ENCODE measurements at regions not wholly inside any gene's neighbourhood (a gene's known extent, or its start where the extent isn't known, plus 50 kb on each side); places are given as distances from the start of the nearest gene placed in this dataset.

DNA sequence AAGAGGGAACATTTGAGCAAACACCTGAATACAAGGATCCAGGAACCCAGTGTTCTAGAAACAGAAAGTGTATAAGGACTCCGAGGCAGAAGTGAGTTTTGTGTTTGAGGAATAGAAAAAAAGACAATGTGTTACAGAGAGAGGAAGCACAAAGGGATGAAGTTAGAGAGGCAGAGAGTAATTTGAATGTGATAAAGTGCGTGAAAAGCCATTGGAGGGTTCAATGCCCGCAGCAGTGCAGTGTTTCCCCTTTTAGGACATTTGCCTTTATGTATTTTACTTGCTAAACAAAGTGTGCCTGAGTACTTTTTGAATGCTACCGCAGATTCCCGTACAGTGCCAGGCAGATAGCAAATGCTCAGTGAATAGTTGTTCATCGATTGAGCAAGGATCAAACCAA is 508.5 kb downstream of the RAB38 start:
- ChIA-PET POLR2A (no interaction called here), CTCF (no interaction called here)
- no peak for DNase-seq (ENCODE audit: low read depth, low spot score)
- no peak overlapping the region for H3K4me3 ChIP-seq (ENCODE audit: low read depth, low read length)
- TF ChIP-seq CTCF (IDR thresholded peaks at IDR 0.05; ENCODE audit: insufficient read depth, low read length, missing control alignments), result no peak

DNA sequence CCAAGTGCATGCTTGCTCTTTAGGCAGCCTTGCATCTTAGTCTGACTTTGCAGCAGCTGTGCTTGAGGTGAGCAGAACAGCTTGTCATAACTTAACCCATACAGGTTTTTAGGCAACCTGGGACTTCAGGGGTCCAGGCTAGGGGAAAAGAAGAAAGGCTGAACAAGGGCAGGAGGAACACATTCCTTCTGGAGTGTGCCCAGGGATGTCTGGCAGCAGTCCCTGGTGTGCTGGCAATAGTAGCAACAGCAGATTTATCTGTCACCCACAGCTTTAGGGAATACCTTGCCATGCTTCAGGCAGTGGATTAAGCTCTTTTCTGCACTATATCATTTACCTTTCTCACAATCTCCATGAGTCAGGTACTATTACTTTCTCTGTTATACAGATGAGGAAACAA is 513.0 kb downstream of the RAB38 start:
- no peak for TF ChIP-seq CTCF (IDR thresholded peaks at IDR 0.05; ENCODE audit: insufficient read depth, low read length, missing control alignments)
- no peak for DNase-seq (ENCODE audit: low read depth, low spot score)
- H3K4me3 ChIP-seq (ENCODE audit: low read depth, low read length), result no peak overlapping the region
- ChIA-PET POLR2A (no interaction called here), CTCF (no interaction called here)

DNA sequence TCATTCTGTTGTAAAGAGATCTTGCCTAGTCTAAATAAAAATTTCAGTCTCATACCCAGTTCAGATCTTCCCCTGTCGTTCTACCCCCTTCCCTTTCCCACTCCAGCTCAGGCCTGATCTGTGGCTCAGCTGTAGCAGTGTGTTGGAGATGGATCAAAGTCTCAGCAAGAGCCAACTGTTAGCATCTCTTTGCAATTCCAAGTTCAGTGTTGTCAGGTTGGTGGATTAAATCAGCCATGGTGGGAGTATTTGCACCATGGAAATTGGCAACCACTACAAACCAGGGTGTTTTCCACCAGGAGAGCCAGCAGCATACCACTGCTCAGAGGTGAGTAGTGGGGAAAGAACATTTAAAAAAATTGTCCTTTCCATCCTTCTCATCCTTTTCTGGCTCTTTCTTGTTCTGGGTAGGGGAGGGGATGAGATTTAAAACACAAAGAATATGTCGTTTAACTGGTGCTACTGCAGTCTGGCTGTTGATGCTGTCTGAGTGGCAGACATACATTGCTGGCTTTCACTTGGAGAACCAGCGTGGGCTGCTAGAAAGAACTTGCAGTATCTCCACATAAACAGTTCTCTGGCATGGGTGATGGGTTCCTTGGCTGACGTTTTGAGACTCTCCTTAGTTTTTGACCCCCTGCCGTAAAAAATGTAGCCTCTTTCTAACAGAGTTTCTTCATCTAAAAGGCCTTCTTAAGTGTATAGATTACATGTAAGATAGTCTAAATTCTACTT is 514.1 kb downstream of the RAB38 start:
- no peak overlapping the region for H3K4me3 ChIP-seq (ENCODE audit: low read depth, low read length)
- ChIA-PET CTCF (no interaction called here), POLR2A (no interaction called here)
- TF ChIP-seq CTCF (IDR thresholded peaks at IDR 0.05; ENCODE audit: insufficient read depth, low read length, missing control alignments), result no peak
- DNase-seq (ENCODE audit: low read depth, low spot score), result no peak

DNA sequence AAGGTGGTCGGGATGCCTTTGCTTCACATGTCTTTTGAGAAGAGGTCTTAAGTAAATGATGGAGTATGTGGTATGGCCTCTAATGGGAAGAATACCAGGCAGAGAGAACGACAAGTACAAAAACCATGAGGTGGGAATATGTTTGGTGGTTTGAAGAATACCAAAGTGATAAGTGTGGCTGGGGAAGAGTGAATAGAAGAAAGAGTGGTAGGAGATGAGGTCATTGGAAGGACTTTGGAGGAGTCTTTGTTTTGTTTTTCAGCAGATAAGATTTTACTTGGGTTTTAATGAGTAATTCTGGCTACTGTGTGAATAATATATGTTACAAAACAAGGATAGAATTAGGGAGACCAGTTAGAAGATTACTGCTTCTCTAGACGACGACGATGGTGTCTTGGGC is 515.4 kb downstream of the RAB38 start:
- no peak overlapping the region for H3K4me3 ChIP-seq (ENCODE audit: low read depth, low read length)
- no peak for TF ChIP-seq CTCF (IDR thresholded peaks at IDR 0.05; ENCODE audit: insufficient read depth, low read length, missing control alignments)
- CTCF ChIA-PET, result no interaction called here
- POLR2A ChIA-PET, result no interaction called here
- no peak for DNase-seq (ENCODE audit: low read depth, low spot score)

DNA sequence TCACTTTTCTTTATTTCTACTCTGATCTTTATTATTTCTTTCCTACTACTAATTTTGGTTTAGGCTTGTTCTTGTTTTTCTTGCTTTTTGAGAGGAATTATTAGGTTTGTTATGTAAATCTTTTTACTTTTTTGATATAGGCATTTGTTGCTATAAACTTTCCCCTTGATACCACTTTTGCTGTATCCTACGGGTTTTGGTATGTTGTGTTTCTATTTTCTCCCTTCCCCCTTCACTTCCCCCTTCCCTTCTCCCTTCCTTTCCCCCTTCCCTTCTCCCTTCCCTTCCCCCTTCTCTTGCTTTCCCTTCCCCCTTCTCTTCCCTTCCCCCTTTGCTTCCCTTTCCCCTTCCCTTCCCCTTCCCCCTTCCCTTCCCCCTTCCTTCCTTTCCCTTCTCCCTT is 529.6 kb downstream of the RAB38 start:
- TF ChIP-seq CTCF (IDR thresholded peaks at IDR 0.05; ENCODE audit: insufficient read depth, low read length, missing control alignments), result no peak
- no peak overlapping the region for H3K4me3 ChIP-seq (ENCODE audit: low read depth, low read length)
- DNase-seq (ENCODE audit: low read depth, low spot score), result no peak
- ChIA-PET POLR2A (no interaction called here), CTCF (no interaction called here)

GRCh38 chr11:87639753-87640364 is 535.4 kb downstream of the RAB38 start:
- no peak for DNase-seq (ENCODE audit: low read depth, low spot score)
- CTCF ChIA-PET, result no interaction called here
- POLR2A ChIA-PET, result no interaction called here

More at GRCh38 chr11:87639753-87640364, 535.4 kb downstream of the RAB38 start:
- H3K4me3 ChIP-seq (ENCODE audit: low read depth, low read length), result no peak overlapping the region
- TF ChIP-seq CTCF (IDR thresholded peaks at IDR 0.05; ENCODE audit: insufficient read depth, low read length, missing control alignments), result no peak

Data from AG04449 (cell line).